Fibroblast of villous mesenchyme (primary cell): ENCODE measurements at regions not wholly inside any gene's neighbourhood (a gene's known extent, or its start where the extent isn't known, plus 50 kb on each side); places are given as distances from the start of the nearest gene placed in this dataset.

Experiments
- DNase-seq: peaks from one replicate; pipeline ENCODE4 v3.0.0-alpha.2; 2010; ENCODE audit warnings: low read depth
- H3K4me3 ChIP-seq: 2 replicates; pipeline ENCODE4 v1.5.1; 2011; ENCODE audit warnings: low read depth, mild to moderate bottlenecking, low read length
- CTCF ChIP-seq: IDR thresholded peaks from 2 replicates; pipeline ENCODE4 v1.5.1; 2012; ENCODE audit warnings: low read depth, mild to moderate bottlenecking, low read length; ENCODE audit not compliant: insufficient read depth

DNA sequence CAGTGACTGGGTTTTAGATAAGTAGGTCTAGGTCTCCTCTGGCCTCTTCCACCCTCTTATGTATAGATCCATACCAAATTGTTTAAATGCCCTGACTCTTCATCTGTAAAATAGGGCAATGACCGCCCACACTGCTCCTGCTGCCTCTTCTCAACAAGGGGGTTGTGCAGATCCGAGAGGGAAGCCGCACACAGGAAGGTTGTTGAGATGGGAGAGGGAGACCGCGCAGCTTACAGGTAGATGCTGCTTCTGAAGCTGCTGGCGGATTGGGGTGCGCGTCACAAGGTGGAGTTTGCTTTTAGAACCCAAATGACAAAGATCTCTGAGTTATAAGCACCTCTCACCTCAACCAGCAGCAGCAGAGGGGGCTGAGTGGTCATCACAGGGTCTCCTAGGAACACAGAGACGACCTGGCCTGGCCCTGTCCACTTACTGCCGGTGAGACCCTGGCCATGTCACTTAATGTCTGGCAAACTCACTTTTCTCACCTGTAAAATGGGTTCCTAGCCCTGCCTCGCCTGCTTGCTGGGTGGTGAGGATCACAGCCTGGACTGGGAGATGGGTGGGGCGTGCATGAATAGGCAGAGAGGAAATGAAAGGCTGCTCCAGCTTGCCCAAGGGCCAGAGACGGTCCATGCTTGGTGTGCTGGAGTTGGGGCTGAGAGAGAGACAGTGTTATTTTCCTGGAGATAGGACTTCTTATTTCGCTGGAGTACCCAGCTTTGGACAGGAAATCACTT is 251.3 kb downstream of the EIPR1 start:
- H3K4me3 ChIP-seq: no peak overlapping the region
- TF ChIP-seq CTCF: no peak
- no peak for DNase-seq

GRCh38 chr2:3125761-3126130 is 251.9 kb downstream of the EIPR1 start:
- no peak for TF ChIP-seq CTCF
- DNase-seq: no peak
- no peak overlapping the region for H3K4me3 ChIP-seq

GRCh38 chr2:3125001-3125760 is 252.4 kb downstream of the EIPR1 start:
- no peak for TF ChIP-seq CTCF
- no peak overlapping the region for H3K4me3 ChIP-seq
- peak; percentile 84 for DNase-seq

- no peak for DNase-seq
- H3K4me3 ChIP-seq: no peak overlapping the region
- TF ChIP-seq CTCF: no peak
These were observed 255.1 kb downstream of the EIPR1 start for GRCh38 chr2:3122525-3122924.

- DNase-seq: no peak
- H3K4me3 ChIP-seq: no peak overlapping the region
- no peak for TF ChIP-seq CTCF
These were observed 256.0 kb downstream of the EIPR1 start for GRCh38 chr2:3121601-3122000.

- no peak for DNase-seq
- no peak for TF ChIP-seq CTCF
- no peak overlapping the region for H3K4me3 ChIP-seq
These were observed 259.9 kb downstream of the EIPR1 start for GRCh38 chr2:3117650-3118216.
